Sigmoid colon (tissue), 4 donors: ENCODE measurements at regions not wholly inside any gene's neighbourhood (a gene's known extent, or its start where the extent isn't known, plus 50 kb on each side); places are given as distances from the start of the nearest gene placed in this dataset.

Experiments used
- CTCF ChIP-seq, 4 experiments: fragments of 450-650 bp in 3 of 4; fragments of 200-600 bp in 1 of 4; IDR thresholded peaks; one replicate each; pipeline ENCODE4 v1.5.1; 2016 to 2019; ENCODE audit warnings: antibody characterized with exemption in 4 of 4, mild to moderate bottlenecking in 3 of 4, moderate library complexity in 2 of 4
- EP300 ChIP-seq, 4 donors: sonication (generic); formaldehyde crosslinking; IDR thresholded peaks; one replicate each; pipeline ENCODE4 v1.6.1; 2017; ENCODE audit warnings: antibody characterized with exemption in 4 of 4
- POLR2A ChIP-seq, 2 donors: fragments of 450-650 bp; IDR thresholded peaks; one replicate each; pipeline ENCODE4 v1.6.1; 2016; ENCODE audit warnings: antibody characterized with exemption in 2 of 2, mild to moderate bottlenecking in 2 of 2, moderate library complexity in 2 of 2

GRCh38 chr17:34769899-34770298 lies 190.5 kb downstream of the TMEM132E start:
- no peak for TF ChIP-seq CTCF (IDR thresholded peaks at IDR 0.05)
- no peak for TF ChIP-seq EP300 (IDR thresholded peaks at IDR 0.05)
- TF ChIP-seq POLR2A (IDR thresholded peaks at IDR 0.05): no peak
